Lower leg skin (tissue), 4 donors: ENCODE measurements at regions not wholly inside any gene's neighbourhood (a gene's known extent, or its start where the extent isn't known, plus 50 kb on each side); places are given as distances from the start of the nearest gene placed in this dataset.

Source experiments
- DNase-seq, 2 donors: peaks; one replicate each; pipeline ENCODE4 v3.0.0-alpha.2; 2019; ENCODE audit warnings: low spot score in 2 of 2
- H3K4me3 ChIP-seq: fragments of 200-600 bp; sonication (generic); 2 replicates; pipeline ENCODE4 v1.5.1; 2017; ENCODE audit warnings: mild to moderate bottlenecking, low read depth; ENCODE audit not compliant: poor library complexity, severe bottlenecking
- POLR2A ChIP-seq, 2 donors: fragments of 450-650 bp; IDR thresholded peaks; one replicate each; pipeline ENCODE4 v1.6.1; 2016 to 2017; ENCODE audit warnings: antibody characterized with exemption in 2 of 2, mild to moderate bottlenecking in 1 of 2, moderate library complexity in 1 of 2
- WGBS, 2 donors: methylation state at CpG; one replicate each; pipeline ENCODE4 v1.1.5; 2018; 5-methylcytosine and 5-hydroxymethylcytosine counted together
- intact Hi-C: fragments of 100-400 bp; cut with DNase I; formaldehyde crosslinking; loops from one replicate; pipeline ENCODE4 v1.15.0; 2023; ENCODE audit warnings: low total_unique reads
- TF ChIP-seq, protein P1 (sequence below), 3 donors: fragments of 450-650 bp; IDR thresholded peaks; one replicate each; pipeline ENCODE4 v1.5.1; 2016; ENCODE audit warnings: antibody characterized with exemption in 3 of 3, mild to moderate bottlenecking in 3 of 3, moderate library complexity in 2 of 3

DNA sequence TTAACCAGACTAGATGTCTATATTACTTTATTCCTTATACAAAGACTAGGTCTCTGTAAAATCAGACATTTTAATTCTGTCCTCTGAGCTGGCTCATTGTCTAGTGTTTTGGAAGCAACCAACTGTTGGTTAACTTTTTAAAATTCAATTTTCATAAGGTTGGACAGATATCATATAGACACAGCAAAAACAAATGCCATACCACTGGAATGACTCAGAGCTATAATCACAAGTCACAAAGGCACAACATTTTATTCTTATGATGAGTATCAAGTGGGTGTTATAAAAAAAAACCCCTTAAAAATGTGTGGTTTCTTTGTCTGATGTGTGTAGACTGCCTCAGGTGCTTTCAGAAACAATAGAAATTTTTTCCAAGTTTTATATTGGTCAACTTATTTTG, 296.2 kb upstream of the MARCKS start:
- intact Hi-C loops, result no loop called here
- TF ChIP-seq, protein P1, sequence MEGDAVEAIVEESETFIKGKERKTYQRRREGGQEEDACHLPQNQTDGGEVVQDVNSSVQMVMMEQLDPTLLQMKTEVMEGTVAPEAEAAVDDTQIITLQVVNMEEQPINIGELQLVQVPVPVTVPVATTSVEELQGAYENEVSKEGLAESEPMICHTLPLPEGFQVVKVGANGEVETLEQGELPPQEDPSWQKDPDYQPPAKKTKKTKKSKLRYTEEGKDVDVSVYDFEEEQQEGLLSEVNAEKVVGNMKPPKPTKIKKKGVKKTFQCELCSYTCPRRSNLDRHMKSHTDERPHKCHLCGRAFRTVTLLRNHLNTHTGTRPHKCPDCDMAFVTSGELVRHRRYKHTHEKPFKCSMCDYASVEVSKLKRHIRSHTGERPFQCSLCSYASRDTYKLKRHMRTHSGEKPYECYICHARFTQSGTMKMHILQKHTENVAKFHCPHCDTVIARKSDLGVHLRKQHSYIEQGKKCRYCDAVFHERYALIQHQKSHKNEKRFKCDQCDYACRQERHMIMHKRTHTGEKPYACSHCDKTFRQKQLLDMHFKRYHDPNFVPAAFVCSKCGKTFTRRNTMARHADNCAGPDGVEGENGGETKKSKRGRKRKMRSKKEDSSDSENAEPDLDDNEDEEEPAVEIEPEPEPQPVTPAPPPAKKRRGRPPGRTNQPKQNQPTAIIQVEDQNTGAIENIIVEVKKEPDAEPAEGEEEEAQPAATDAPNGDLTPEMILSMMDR (IDR thresholded peaks at IDR 0.05), result no peak
- TF ChIP-seq POLR2A (IDR thresholded peaks at IDR 0.05), result no peak
- H3K4me3 ChIP-seq, result no peak overlapping the region
- DNase-seq, result no peak

DNA sequence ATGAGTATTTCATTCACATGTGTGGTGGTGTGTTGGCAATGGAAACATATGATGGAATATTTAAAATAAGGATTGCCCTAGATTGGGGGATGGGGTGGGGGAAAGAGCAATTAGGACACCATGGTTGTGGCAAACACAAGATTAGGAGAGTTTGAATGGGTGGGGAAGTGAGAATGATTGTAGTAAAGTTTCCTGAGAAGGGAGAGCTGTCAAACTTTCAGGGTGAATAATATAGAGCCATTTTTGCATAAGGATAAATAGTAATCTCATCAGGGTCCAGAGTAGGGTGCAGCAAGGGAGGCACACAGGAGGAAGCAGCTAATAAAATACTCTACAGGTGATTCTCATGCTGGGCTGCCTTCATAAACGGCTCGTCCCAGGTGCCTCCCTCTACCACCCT, 294.9 kb upstream of the MARCKS start:
- no peak overlapping the region for H3K4me3 ChIP-seq
- DNase-seq, result no peak
- intact Hi-C loops, result no loop called here
- TF ChIP-seq, protein P1 (IDR thresholded peaks at IDR 0.05), result no peak
- TF ChIP-seq POLR2A (IDR thresholded peaks at IDR 0.05), result no peak
- WGBS, 2 donors, result 95 to 97% methylated on average over 2 of the region's 2 CpGs

GRCh38 chr6:113564371-113565171, 292.6 kb upstream of the MARCKS start:
- H3K4me3 ChIP-seq, result no peak overlapping the region
- no peak for TF ChIP-seq POLR2A (IDR thresholded peaks at IDR 0.05)

GRCh38 chr6:113565306-113565705, 291.8 kb upstream of the MARCKS start:
- TF ChIP-seq, protein P1 (IDR thresholded peaks at IDR 0.05), result no peak
- TF ChIP-seq POLR2A (IDR thresholded peaks at IDR 0.05), result no peak
- H3K4me3 ChIP-seq, result no peak overlapping the region
- 55 to 63% methylated on average over 10 of the region's 10 CpGs for WGBS, 2 donors
- DNase-seq, result no peak
- intact Hi-C loops, result no loop called here

More at GRCh38 chr6:113564371-113565171, 292.6 kb upstream of the MARCKS start:
- peak; percentile 58 to 89 for DNase-seq
- 47 to 57% methylated on average over 22 of the region's 22 CpGs for WGBS, 2 donors
- intact Hi-C loops, result no loop called here

DNA sequence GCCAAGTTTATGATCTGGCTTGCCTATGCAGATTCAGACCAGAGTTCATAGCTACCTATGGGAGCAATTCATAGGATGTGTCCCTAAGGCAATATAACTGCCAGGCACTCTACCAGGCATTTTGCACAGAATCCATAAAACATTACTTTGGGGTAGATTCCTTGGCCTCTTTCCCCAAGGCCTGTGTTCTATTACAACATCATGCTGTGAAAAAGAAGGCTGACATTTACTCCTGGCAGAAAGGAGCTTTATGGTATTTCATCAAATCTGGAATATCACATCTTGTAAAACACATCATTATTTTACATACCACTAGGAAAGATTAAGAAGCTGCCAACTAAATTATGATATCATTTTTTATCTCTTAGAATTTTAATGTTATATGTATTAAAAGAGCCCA, 287.0 kb upstream of the MARCKS start:
- H3K4me3 ChIP-seq, result no peak overlapping the region
- intact Hi-C loops, result no loop called here
- no peak for DNase-seq
- no peak for TF ChIP-seq POLR2A (IDR thresholded peaks at IDR 0.05)
- TF ChIP-seq, protein P1 (IDR thresholded peaks at IDR 0.05), result no peak

DNA sequence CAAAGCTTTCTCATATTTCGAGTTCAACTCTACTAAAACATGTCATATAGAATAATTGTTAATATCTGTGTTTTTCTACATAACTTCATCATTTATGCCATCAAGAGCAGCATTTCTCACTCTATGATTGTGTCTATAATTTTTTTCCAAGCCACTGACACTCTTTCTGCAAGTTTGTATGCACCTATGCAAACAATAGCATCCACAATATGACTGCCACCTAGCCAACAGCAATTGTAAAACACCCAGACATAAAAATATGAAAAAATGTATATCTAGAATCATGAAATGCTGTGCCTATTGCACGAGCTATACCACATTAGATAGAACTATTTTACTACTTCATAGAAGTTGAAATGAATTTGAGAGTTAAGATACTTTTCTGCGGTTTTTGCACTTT, 286.5 kb upstream of the MARCKS start:
- DNase-seq, result no peak
- H3K4me3 ChIP-seq, result no peak overlapping the region
- intact Hi-C loops, result no loop called here
- 82 to 83% methylated on average over 3 of the region's 3 CpGs for WGBS, 2 donors
- no peak for TF ChIP-seq POLR2A (IDR thresholded peaks at IDR 0.05)
- TF ChIP-seq, protein P1 (IDR thresholded peaks at IDR 0.05), result no peak
